ENCODE measurements at regions not wholly inside any gene's neighbourhood (a gene's known extent, or its start where the extent isn't known, plus 50 kb on each side); places are given as distances from the start of the nearest gene placed in this dataset.
A peak's percentile ranks its signal among the peaks of the same experiment; 100 is the strongest.

DNA sequence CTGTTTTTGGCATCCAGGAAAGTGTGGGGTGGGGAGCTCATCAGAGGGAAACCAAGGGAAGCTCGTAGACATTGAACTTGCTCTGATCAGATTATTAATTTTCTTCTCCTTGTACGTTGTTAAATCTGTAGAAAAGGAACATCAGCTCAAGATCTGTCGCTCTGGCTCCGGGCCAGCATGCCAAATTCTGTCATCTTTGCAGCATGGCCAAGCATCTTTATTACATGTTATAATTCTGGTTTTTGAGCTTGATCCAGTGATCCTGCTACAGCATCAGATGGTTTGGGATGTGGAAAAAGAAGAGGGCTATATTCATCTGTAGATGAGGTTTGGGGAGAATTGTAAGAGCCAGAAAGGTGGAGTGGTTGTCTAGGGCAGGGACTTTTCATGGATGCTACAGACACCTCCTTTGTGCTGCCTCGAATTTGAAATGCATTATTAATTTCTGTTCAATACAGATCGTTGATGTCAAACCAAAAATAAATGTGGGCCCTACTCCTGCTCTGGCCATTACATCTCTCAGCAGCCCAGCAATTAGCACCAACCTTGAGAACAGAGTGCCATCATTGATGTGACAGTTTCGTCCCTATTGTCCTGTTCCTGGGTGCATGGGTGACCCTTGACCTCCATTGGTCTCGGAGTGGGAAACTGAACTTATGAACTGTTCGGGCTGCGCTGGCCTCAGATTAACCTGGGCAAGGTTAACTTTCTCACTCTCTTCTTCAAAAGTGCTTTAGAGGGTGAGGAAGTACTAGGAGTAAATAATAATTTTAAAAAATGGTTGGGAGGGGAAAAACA is 250.8 kb downstream of the SOX4 start:
- no peaks in the 10 kb centered on the region for H3K79me2 ChIP-seq
- no peak overlapping the region for H3K9ac ChIP-seq
- peak overlapping the region; percentile 54 for H2AFZ ChIP-seq
- H3K4me2 ChIP-seq (ENCODE audit: low read length) = no peak overlapping the region
- no peak overlapping the region for H3K4me3 ChIP-seq (ENCODE audit: low read depth, low read length)
- H3K4me1 ChIP-seq = peaks cover 23% of the 10 kb centered on the region
- TF ChIP-seq, protein P1, sequence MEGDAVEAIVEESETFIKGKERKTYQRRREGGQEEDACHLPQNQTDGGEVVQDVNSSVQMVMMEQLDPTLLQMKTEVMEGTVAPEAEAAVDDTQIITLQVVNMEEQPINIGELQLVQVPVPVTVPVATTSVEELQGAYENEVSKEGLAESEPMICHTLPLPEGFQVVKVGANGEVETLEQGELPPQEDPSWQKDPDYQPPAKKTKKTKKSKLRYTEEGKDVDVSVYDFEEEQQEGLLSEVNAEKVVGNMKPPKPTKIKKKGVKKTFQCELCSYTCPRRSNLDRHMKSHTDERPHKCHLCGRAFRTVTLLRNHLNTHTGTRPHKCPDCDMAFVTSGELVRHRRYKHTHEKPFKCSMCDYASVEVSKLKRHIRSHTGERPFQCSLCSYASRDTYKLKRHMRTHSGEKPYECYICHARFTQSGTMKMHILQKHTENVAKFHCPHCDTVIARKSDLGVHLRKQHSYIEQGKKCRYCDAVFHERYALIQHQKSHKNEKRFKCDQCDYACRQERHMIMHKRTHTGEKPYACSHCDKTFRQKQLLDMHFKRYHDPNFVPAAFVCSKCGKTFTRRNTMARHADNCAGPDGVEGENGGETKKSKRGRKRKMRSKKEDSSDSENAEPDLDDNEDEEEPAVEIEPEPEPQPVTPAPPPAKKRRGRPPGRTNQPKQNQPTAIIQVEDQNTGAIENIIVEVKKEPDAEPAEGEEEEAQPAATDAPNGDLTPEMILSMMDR (IDR thresholded peaks at IDR 0.05) = no peak
- H3K27me3 ChIP-seq (ENCODE audit: control insufficient read depth, insufficient read depth, low read length) = no peaks in the 10 kb centered on the region
- H3K36me3 ChIP-seq (ENCODE audit: control insufficient read depth, insufficient read depth, low read length) = no peaks in the 10 kb centered on the region
- no peaks in the 10 kb centered on the region for H3K9me3 ChIP-seq (ENCODE audit: control insufficient read depth, low read length)
- H3K27ac ChIP-seq = no peak overlapping the region

DNA sequence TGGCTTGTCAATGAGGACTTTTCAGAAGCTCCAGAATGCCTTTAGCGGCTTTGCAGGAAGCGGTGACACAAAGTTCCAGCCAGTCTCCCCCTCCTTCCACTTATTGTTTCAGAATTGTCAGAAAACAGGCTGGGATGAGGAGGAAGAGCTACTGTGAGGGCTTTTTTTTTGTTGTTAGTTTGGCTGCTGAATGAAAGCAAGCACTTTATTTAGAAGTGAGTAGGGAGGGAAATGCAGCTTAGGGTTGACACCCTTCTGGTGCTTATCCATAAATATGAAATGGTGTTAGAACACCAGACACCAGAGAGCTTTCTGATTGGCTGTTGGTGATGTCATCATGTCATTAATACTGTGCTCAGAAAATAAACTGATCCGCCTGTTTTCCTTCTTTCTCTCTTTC is 251.5 kb downstream of the SOX4 start:
- Histone ChIP-seq H3K79me2 (no peaks in the 10 kb centered on the region), H2AFZ (peak overlapping the region; percentile 54), H3K27ac (no peak overlapping the region), H3K9me3 (ENCODE audit: control insufficient read depth, low read length) (no peaks in the 10 kb centered on the region), H3K27me3 (ENCODE audit: control insufficient read depth, insufficient read depth, low read length) (no peaks in the 10 kb centered on the region), H3K4me3 (ENCODE audit: low read depth, low read length) (no peak overlapping the region), H3K36me3 (ENCODE audit: control insufficient read depth, insufficient read depth, low read length) (no peaks in the 10 kb centered on the region), H3K4me2 (ENCODE audit: low read length) (no peak overlapping the region), H3K9ac (no peak overlapping the region), H3K4me1 (peaks cover 23% of the 10 kb centered on the region)
- TF ChIP-seq, protein P1 (IDR thresholded peaks at IDR 0.05) = no peak

DNA sequence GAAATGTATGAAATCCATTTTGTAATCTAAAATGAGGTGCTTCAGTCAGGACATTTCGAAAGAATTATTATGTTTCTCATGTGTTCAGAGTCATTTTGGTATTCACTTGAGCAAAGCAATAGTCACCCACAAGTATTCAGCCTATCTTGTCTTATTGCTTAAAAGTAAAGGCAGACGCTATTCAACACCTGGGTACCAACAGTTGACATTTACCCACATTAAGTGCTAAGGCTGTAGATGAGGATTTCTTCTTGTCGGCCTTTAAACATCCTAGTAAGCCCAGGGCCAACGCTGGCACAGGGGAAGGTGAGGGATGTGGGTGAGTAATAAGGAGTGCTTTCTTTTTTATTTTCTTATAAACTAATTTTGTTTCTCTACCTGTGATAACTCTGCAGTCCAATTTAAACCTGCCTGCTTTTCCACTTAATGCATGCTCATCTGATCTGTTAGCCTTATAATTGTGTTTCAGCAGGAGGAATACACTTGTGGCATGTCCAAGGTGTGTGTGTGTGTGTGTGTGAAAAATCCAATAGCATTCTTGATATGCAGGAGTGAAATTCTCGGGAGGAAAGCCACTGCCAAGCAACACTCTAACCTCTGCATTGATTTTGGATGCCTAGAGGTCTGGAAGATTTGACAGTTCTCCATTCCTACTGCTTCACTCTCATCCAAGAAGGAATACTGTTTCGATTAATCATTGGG is 252.0 kb downstream of the SOX4 start:
- Histone ChIP-seq H3K36me3 (ENCODE audit: control insufficient read depth, insufficient read depth, low read length) (no peaks in the 10 kb centered on the region), H3K9me3 (ENCODE audit: control insufficient read depth, low read length) (no peaks in the 10 kb centered on the region), H3K9ac (no peak overlapping the region), H3K4me2 (ENCODE audit: low read length) (no peak overlapping the region), H2AFZ (peak overlapping the region; percentile 54), H3K27ac (peak overlapping the region; percentile 52), H3K4me3 (ENCODE audit: low read depth, low read length) (no peak overlapping the region), H3K27me3 (ENCODE audit: control insufficient read depth, insufficient read depth, low read length) (no peaks in the 10 kb centered on the region), H3K79me2 (no peaks in the 10 kb centered on the region), H3K4me1 (peaks cover 23% of the 10 kb centered on the region)
- TF ChIP-seq, protein P1 (IDR thresholded peaks at IDR 0.05) = no peak

DNA sequence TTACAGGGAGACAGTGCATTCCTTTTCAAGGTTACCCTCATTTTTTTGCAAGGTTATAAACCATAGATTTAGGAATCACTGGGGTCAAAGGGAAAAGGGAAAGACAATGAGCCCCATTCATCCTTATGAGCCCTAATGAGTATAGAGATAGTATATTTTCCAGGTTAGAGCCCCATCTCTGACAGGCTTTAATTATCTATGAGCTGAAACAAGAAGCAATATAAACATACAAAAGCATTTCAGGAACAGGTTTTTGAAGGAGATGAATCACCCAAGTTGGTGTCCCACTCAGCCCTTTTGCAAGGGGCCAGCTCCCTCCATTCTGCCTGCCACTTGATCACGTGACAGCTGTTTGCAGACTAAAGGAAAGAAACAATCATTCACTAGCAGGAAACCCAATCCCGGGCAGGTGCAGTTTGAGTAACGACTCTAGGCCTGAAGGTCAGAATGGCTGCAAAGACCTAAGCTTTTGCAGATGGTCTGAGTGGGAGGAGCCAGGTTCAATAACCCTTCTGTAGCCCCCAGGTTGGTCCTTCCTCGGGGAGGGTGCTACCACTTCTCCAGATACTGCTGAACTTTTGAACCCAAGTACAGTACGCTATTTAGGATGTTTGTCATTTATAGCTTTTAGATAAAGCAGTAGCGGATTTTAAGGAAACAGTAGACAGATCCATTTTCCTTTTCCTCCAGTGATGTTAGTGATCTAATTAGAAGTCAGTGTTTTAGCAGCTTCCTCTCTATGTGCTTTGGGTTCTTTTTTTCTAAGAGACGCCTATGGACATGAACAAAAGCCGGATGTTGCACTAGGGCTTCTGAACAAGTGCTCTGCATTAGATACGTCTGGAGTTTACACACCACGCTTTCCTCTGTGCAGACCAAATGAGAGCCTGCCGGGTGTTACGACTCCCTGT is 253.2 kb downstream of the SOX4 start:
- TF ChIP-seq, protein P1 (IDR thresholded peaks at IDR 0.05) = no peak
- Histone ChIP-seq H3K4me1 (peaks cover 23% of the 10 kb centered on the region), H3K27me3 (ENCODE audit: control insufficient read depth, insufficient read depth, low read length) (no peaks in the 10 kb centered on the region), H3K9me3 (ENCODE audit: control insufficient read depth, low read length) (no peaks in the 10 kb centered on the region), H3K4me2 (ENCODE audit: low read length) (no peak overlapping the region), H3K36me3 (ENCODE audit: control insufficient read depth, insufficient read depth, low read length) (no peaks in the 10 kb centered on the region), H3K9ac (no peak overlapping the region), H3K4me3 (ENCODE audit: low read depth, low read length) (no peak overlapping the region), H3K27ac (peak overlapping the region; percentile 52), H3K79me2 (no peaks in the 10 kb centered on the region), H2AFZ (peak overlapping the region; percentile 50)
